Heart left ventricle (tissue), 16 donors: ENCODE measurements at regions not wholly inside any gene's neighbourhood (a gene's known extent, or its start where the extent isn't known, plus 50 kb on each side); places are given as distances from the start of the nearest gene placed in this dataset.

Experiments used
- ATAC-seq, 4 donors: fragments of 200-7000 bp; cut with Tn5 transposase; one replicate each; pipeline ENCODE4 v1.9.1; 2020 to 2022; ENCODE audit warnings: moderate library complexity in 4 of 4, mild to moderate bottlenecking in 3 of 4, moderate number of reproducible peaks in 1 of 4
- DNase-seq, 5 donors: peaks; one replicate each; pipeline ENCODE4 v3.0.0-alpha.2; 2020
- H3K27ac ChIP-seq, 12 donors: fragments of 200-600 bp; sonication (generic) in 4 of 12; one replicate each; pipeline versions ENCODE4 v1.5.0 to v1.8.0; 2016 to 2022; ENCODE audit warnings: mild to moderate bottlenecking in 2 of 12
- H3K27me3 ChIP-seq, 9 donors: fragments of 200-600 bp; sonication (generic) in 2 of 9; one replicate each; pipeline versions ENCODE4 v1.5.1 to v1.8.0; 2016 to 2022; ENCODE audit warnings: mild to moderate bottlenecking in 3 of 9
- H3K36me3 ChIP-seq, 9 donors: fragments of 200-600 bp; sonication (generic) in 2 of 9; one replicate each; pipeline versions ENCODE4 v1.5.0 to v1.8.0; 2018 to 2022; ENCODE audit warnings: mild to moderate bottlenecking in 2 of 9
- H3K4me1 ChIP-seq, 12 donors: fragments of 200-600 bp; sonication (generic) in 4 of 12; one replicate each; pipeline versions ENCODE4 v1.5.0 to v1.8.0; 2016 to 2022; ENCODE audit warnings: mild to moderate bottlenecking in 3 of 12
- H3K4me3 ChIP-seq, 12 donors: fragments of 200-600 bp; sonication (generic) in 4 of 12; one replicate each; pipeline versions ENCODE4 v1.5.0 to v1.8.0; 2017 to 2022; ENCODE audit warnings: mild to moderate bottlenecking in 9 of 12, moderate library complexity in 4 of 12
- H3K9me3 ChIP-seq, 12 donors: fragments of 200-600 bp; sonication (generic) in 4 of 12; one replicate each; pipeline versions ENCODE4 v1.5.0 to v1.8.0; 2016 to 2022; ENCODE audit warnings: mild to moderate bottlenecking in 1 of 12
- POLR2A ChIP-seq, 2 donors: fragments of 450-650 bp; IDR thresholded peaks; one replicate each; pipeline ENCODE4 v1.6.1; 2017; ENCODE audit warnings: antibody characterized with exemption in 2 of 2, mild to moderate bottlenecking in 2 of 2, moderate library complexity in 2 of 2
- WGBS, 4 donors: extraction: QIAGEN DNeasy Blood & Tissue Kit in 2 of 4; methylation state at CpG; one replicate each; pipeline versions ENCODE4 v1.1.5 to v1.1.7; 2013 to 2018; 5-methylcytosine and 5-hydroxymethylcytosine counted together
- intact Hi-C, 10 donors: fragments of 100-400 bp; cut with DNase I; formaldehyde crosslinking; loops; one replicate each; pipeline versions ENCODE4 v1.11.1 to v1.14.2; 2022
- TF ChIP-seq, protein P1 (sequence below), 12 donors: fragments of 200-600 bp; sonication (generic) in 4 of 12; IDR thresholded peaks; one replicate each; pipeline versions ENCODE4 v1.5.0 to v1.8.0; 2018 to 2022; ENCODE audit warnings: antibody characterized with exemption in 12 of 12, mild to moderate bottlenecking in 5 of 12
- donor health status: ischemic (EF 13 %, LVEDD 7.1; RV severe dilation, severe dysfunction).
- donor health status: healthy with polysubstance abuse.
- donor health status: DM: no; HTN: yes; CAD: no.
- donor health status: DM: no; HTN: no; CAD: no.
- donor health status: ischemic (EF 25% LVEDD 6.9; RV normal size, moderate dysfunction).
- donor health status: ischemic (EF 25% LVEDD 5.7; RV mildly dilated, moderate dysfunction).
- donor health status: healthy.
- donor health status: DM: yes; HTN: yes; CAD: no.
- donor health status: ischemic (EF 35%, LVEDD 5.7; RV mildly dilated, moderate dysfunction).
- donor health status: nonischemic (EF 11% LVEDD 7.7; RV severe dilation, severe dysfunction).
- donor health status: DM: yes; HTN: yes; CAD: no.
- donor health status: PGD.
- donor health status: ischemic (EF 29% LVEDD 5.4; RV normal size, mild dysfunction).
- donor health status: nonischemic (EF 23%, LVEDD 6.1; RV moderate dilation, normal function).

- Histone ChIP-seq H3K27me3 (no peaks in the 10 kb centered on the region), H3K4me1 (no peaks in the 10 kb centered on the region), H3K36me3 (no peaks in the 10 kb centered on the region), H3K4me3 (no peak overlapping the region), H3K9me3 (peaks cover 0 to 9% (median 0%) of the 10 kb centered on the region in 12 donors), H3K27ac (no peak overlapping the region)
- intact Hi-C loops = no loop called here
- no peak for TF ChIP-seq POLR2A (IDR thresholded peaks at IDR 0.05)
- TF ChIP-seq, protein P1, sequence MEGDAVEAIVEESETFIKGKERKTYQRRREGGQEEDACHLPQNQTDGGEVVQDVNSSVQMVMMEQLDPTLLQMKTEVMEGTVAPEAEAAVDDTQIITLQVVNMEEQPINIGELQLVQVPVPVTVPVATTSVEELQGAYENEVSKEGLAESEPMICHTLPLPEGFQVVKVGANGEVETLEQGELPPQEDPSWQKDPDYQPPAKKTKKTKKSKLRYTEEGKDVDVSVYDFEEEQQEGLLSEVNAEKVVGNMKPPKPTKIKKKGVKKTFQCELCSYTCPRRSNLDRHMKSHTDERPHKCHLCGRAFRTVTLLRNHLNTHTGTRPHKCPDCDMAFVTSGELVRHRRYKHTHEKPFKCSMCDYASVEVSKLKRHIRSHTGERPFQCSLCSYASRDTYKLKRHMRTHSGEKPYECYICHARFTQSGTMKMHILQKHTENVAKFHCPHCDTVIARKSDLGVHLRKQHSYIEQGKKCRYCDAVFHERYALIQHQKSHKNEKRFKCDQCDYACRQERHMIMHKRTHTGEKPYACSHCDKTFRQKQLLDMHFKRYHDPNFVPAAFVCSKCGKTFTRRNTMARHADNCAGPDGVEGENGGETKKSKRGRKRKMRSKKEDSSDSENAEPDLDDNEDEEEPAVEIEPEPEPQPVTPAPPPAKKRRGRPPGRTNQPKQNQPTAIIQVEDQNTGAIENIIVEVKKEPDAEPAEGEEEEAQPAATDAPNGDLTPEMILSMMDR (IDR thresholded peaks at IDR 0.05) = no peak
- ATAC-seq (no peak), DNase-seq (no peak)
- 86 to 94% (median 88%) methylated on average over 1 of the region's 1 CpG for WGBS, 4 donors
Measured at GRCh38 chr5:88984040-88984439, 101.1 kb upstream of the MEF2C start.

- H3K27me3 ChIP-seq = no peaks in the 10 kb centered on the region
- DNase-seq (no peak), ATAC-seq (no peak)
- WGBS, 4 donors = 77 to 88% (median 83%) methylated on average over 3 of the region's 3 CpGs
- intact Hi-C loops = no loop called here
- no peak overlapping the region for H3K4me3 ChIP-seq
- H3K4me1 ChIP-seq = no peaks in the 10 kb centered on the region
- no peaks in the 10 kb centered on the region for H3K9me3 ChIP-seq
- H3K27ac ChIP-seq = no peak overlapping the region
- H3K36me3 ChIP-seq = no peaks in the 10 kb centered on the region
- TF ChIP-seq, protein P1 (IDR thresholded peaks at IDR 0.05) = no peak
- TF ChIP-seq POLR2A (IDR thresholded peaks at IDR 0.05) = no peak
Measured at GRCh38 chr5:88979726-88980125, 96.7 kb upstream of the MEF2C start.

- no peaks in the 10 kb centered on the region for H3K36me3 ChIP-seq
- ATAC-seq (no peak), DNase-seq (no peak)
- H3K4me3 ChIP-seq = no peak overlapping the region
- intact Hi-C loops = no loop called here
- TF ChIP-seq, protein P1 (IDR thresholded peaks at IDR 0.05) = no peak
- no peak for TF ChIP-seq POLR2A (IDR thresholded peaks at IDR 0.05)
- no peaks in the 10 kb centered on the region for H3K4me1 ChIP-seq
- WGBS, 4 donors = 76 to 87% (median 84%) methylated on average over 3 of the region's 3 CpGs
- H3K27ac ChIP-seq = no peak overlapping the region
- H3K27me3 ChIP-seq = no peaks in the 10 kb centered on the region
- no peaks in the 10 kb centered on the region for H3K9me3 ChIP-seq
Measured at GRCh38 chr5:88979244-88979643, 96.3 kb upstream of the MEF2C start.

GRCh38 chr5:88976914-88977313 is 93.9 kb upstream of the MEF2C start:
- Histone ChIP-seq H3K36me3 (no peaks in the 10 kb centered on the region), H3K27me3 (no peaks in the 10 kb centered on the region), H3K4me3 (no peak overlapping the region), H3K9me3 (no peaks in the 10 kb centered on the region), H3K4me1 (no peaks in the 10 kb centered on the region), H3K27ac (no peak overlapping the region)
- ATAC-seq (no peak), DNase-seq (no peak)
- TF ChIP-seq POLR2A (IDR thresholded peaks at IDR 0.05) = no peak
- TF ChIP-seq, protein P1 (IDR thresholded peaks at IDR 0.05) = no peak
- intact Hi-C loops = no loop called here
